ENCODE measurements at regions not wholly inside any gene's neighbourhood (a gene's known extent, or its start where the extent isn't known, plus 50 kb on each side); places are given as distances from the start of the nearest gene placed in this dataset.

GRCh38 chr3:76651784-76652183 is 388.1 kb upstream of the ROBO2 start:
- TF ChIP-seq ZFX (IDR thresholded peaks at IDR 0.05; ENCODE audit: borderline replicate concordance) (no peak), CTCF (IDR thresholded peaks at IDR 0.05) (0 out of 2 replicates have a peak, but pooled peaks have one; percentile 7)
- H3K27ac ChIP-seq, result no peak overlapping the region

- TF ChIP-seq ZFX (IDR thresholded peaks at IDR 0.05; ENCODE audit: borderline replicate concordance), result no peak
- H3K27ac ChIP-seq, result no peak overlapping the region
Observed at GRCh38 chr3:76652524-76652923, 387.4 kb upstream of the ROBO2 start.

- H3K27ac ChIP-seq, result no peak overlapping the region
- TF ChIP-seq CTCF (IDR thresholded peaks at IDR 0.05), result no peak
- TF ChIP-seq ZFX (IDR thresholded peaks at IDR 0.05; ENCODE audit: borderline replicate concordance), result no peak
Observed at GRCh38 chr3:76653640-76654251, 386.2 kb upstream of the ROBO2 start.

- H3K27ac ChIP-seq, result no peak overlapping the region
- TF ChIP-seq ZFX (IDR thresholded peaks at IDR 0.05; ENCODE audit: borderline replicate concordance), result no peak
- TF ChIP-seq CTCF (IDR thresholded peaks at IDR 0.05), result no peak
Observed at GRCh38 chr3:76656531-76657070, 383.3 kb upstream of the ROBO2 start.

- H3K27ac ChIP-seq, result no peak overlapping the region
- TF ChIP-seq ZFX (IDR thresholded peaks at IDR 0.05; ENCODE audit: borderline replicate concordance) (no peak), CTCF (IDR thresholded peaks at IDR 0.05) (no peak)
Observed at GRCh38 chr3:76657909-76658308, 382.0 kb upstream of the ROBO2 start.

GRCh38 chr3:76661527-76662250 is 378.2 kb upstream of the ROBO2 start:
- no peak overlapping the region for H3K27ac ChIP-seq
- no peak for TF ChIP-seq ZFX (IDR thresholded peaks at IDR 0.05; ENCODE audit: borderline replicate concordance)
- no peak for TF ChIP-seq CTCF (IDR thresholded peaks at IDR 0.05)

GRCh38 chr3:76664816-76665215 is 375.1 kb upstream of the ROBO2 start:
- no peak overlapping the region for H3K27ac ChIP-seq
- TF ChIP-seq CTCF (IDR thresholded peaks at IDR 0.05), result no peak
- no peak for TF ChIP-seq ZFX (IDR thresholded peaks at IDR 0.05; ENCODE audit: borderline replicate concordance)
